Peyer's patch (tissue), 4 donors: ENCODE measurements at regions not wholly inside any gene's neighbourhood (a gene's known extent, or its start where the extent isn't known, plus 50 kb on each side); places are given as distances from the start of the nearest gene placed in this dataset.

Experiments
- POLR2A ChIP-seq, 2 donors: fragments of 450-650 bp; IDR thresholded peaks; one replicate each; pipeline ENCODE4 v1.5.1; 2017; ENCODE audit warnings: antibody characterized with exemption in 2 of 2, mild to moderate bottlenecking in 2 of 2, moderate library complexity in 2 of 2
- TF ChIP-seq, protein P1 (sequence below), 6 experiments: fragments of 450-650 bp in 4 of 6; fragments of 200-600 bp in 2 of 6; sonication (generic) in 1 of 6; IDR thresholded peaks; one replicate each; pipeline ENCODE4 v1.5.1; 2017 to 2019; ENCODE audit warnings: antibody characterized with exemption in 6 of 6, mild to moderate bottlenecking in 3 of 6, moderate library complexity in 1 of 6

DNA sequence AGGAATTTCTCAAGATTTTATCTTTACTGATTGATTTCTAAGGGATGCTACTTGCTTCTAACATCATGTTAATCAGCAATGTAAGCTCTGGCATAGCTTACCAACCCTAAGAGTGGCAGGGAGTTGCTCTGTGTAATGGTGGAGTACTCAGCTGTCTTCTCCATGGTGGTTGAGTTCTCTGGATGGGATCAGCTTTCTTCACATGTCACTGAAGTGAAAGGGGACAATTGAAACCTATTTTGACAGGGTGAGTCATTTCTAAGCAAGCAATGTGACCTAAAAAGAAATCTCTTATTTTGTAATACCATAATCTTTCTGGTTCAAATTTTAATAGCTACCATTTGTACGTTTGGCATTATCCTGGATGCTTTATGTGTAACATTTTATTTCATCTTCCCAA lies 430.4 kb downstream of the GJA1 start:
- TF ChIP-seq, protein P1, sequence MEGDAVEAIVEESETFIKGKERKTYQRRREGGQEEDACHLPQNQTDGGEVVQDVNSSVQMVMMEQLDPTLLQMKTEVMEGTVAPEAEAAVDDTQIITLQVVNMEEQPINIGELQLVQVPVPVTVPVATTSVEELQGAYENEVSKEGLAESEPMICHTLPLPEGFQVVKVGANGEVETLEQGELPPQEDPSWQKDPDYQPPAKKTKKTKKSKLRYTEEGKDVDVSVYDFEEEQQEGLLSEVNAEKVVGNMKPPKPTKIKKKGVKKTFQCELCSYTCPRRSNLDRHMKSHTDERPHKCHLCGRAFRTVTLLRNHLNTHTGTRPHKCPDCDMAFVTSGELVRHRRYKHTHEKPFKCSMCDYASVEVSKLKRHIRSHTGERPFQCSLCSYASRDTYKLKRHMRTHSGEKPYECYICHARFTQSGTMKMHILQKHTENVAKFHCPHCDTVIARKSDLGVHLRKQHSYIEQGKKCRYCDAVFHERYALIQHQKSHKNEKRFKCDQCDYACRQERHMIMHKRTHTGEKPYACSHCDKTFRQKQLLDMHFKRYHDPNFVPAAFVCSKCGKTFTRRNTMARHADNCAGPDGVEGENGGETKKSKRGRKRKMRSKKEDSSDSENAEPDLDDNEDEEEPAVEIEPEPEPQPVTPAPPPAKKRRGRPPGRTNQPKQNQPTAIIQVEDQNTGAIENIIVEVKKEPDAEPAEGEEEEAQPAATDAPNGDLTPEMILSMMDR (IDR thresholded peaks at IDR 0.05) = no peak
- TF ChIP-seq POLR2A (IDR thresholded peaks at IDR 0.05) = no peak
